PC-9 (cell line): ENCODE measurements at regions not wholly inside any gene's neighbourhood (a gene's known extent, or its start where the extent isn't known, plus 50 kb on each side); places are given as distances from the start of the nearest gene placed in this dataset.

Source experiments
- CTCF ChIP-seq: fragments of 200-600 bp; sonication (generic); conservative IDR thresholded peaks from 2 replicates; pipeline ENCODE4 v1.6.1; 2017; ENCODE audit warnings: mixed run types, antibody characterized with exemption, mild to moderate bottlenecking, moderate library complexity
- EZH2 ChIP-seq: fragments of 200-600 bp; sonication (generic); IDR thresholded peaks from 2 replicates; pipeline ENCODE4 v1.8.0; 2017; ENCODE audit warnings: antibody characterized with exemption, low read depth

GRCh38 chr5:57736716-57737115 lies 254.1 kb upstream of the ACTBL2 start:
- TF ChIP-seq CTCF (no peak), EZH2 (no peak)
